Stimulated activated naive B cell treated with anti-CD40 and anti-IgM and Interleukin-4, amounts not matched to agents 10 μg/mL and 1 μg/mL and 100 μg/mL, for 72 hours (primary cell): ENCODE measurements at regions not wholly inside any gene's neighbourhood (a gene's known extent, or its start where the extent isn't known, plus 50 kb on each side); places are given as distances from the start of the nearest gene placed in this dataset.

ENCODE experiments used
- ATAC-seq, 2 donors: fragments of 150-1000 bp; cut with Tn5 transposase; replicated peaks; 2 replicates each; pipeline ENCODE4 v1.10.0; 2021; ENCODE audit warnings: moderate library complexity in 1 of 2
- DNase-seq: peaks from one replicate; pipeline ENCODE4 v3.0.0; 2021
- H3K27ac Mint-ChIP-seq: one replicate; pipeline ENCODE4 v1.8.0; 2022; ENCODE audit warnings: mild to moderate bottlenecking, mixed read lengths
- H3K27me3 Mint-ChIP-seq, 2 donors: one replicate each; pipeline ENCODE4 v1.8.0; 2022; ENCODE audit warnings: mixed read lengths in 2 of 2
- H3K36me3 Mint-ChIP-seq, 2 donors: one replicate each; pipeline ENCODE4 v1.8.0; 2022; ENCODE audit warnings: mixed read lengths in 2 of 2, mild to moderate bottlenecking in 1 of 2
- H3K4me1 Mint-ChIP-seq, 2 donors: one replicate each; pipeline ENCODE4 v1.8.0; 2022; ENCODE audit warnings: mixed read lengths in 2 of 2, mild to moderate bottlenecking in 1 of 2
- H3K4me3 Mint-ChIP-seq, 2 donors: one replicate each; pipeline ENCODE4 v1.8.0; 2022; ENCODE audit warnings: mild to moderate bottlenecking in 2 of 2, mixed read lengths in 2 of 2, moderate library complexity in 1 of 2
- H3K9me3 Mint-ChIP-seq, 2 donors: one replicate each; pipeline ENCODE4 v1.8.0; 2022; ENCODE audit warnings: mixed read lengths in 2 of 2, mild to moderate bottlenecking in 1 of 2

DNA sequence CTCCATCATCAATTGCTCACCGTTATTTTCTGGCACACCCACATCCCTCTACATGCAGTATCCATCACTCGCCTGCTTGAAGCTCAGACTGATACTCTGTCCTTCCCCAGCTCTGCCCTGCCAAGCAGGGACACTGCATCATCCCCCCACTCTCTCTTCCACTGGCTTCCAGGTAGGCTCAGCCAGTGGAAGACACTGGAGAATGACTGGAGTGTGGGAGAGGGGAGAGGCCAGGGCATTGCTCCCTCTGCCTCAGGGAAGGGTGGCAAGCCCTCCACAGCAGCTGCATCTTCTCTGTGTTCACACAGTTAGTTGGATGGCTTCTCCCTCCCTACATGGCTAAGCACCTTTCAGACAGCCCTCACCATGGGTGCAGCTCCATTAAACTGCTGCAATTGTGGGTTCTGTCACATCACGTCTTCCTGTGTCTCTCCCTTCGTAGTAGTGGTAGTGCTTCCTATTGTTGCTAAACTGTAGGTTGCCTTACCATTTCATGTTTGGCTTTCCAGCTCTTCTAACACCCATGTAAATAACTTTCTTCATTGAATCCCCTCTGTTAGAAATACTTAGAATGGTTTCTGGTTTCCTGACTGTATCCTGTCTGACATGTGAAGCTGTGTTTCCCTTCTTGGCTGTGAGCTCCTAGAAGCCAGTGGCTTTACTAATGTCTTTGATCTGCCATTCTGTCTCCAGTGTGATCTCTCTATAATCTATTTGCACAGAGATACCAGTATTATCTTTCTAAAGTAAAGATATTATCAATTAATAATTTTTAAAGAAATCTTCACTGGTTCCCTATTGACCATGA lies 483.7 kb upstream of the LRRN3 start:
- ATAC-seq = no peak
- no peak overlapping the region for H3K27ac Mint-ChIP-seq
- no peaks in the 10 kb centered on the region for H3K4me1 Mint-ChIP-seq
- H3K4me3 Mint-ChIP-seq = no peak overlapping the region
- no peaks in the 10 kb centered on the region for H3K36me3 Mint-ChIP-seq
- no peak for DNase-seq
- no peaks in the 10 kb centered on the region for H3K27me3 Mint-ChIP-seq
- peaks cover 0 to 2% of the 10 kb centered on the region in 2 donors for H3K9me3 Mint-ChIP-seq

DNA sequence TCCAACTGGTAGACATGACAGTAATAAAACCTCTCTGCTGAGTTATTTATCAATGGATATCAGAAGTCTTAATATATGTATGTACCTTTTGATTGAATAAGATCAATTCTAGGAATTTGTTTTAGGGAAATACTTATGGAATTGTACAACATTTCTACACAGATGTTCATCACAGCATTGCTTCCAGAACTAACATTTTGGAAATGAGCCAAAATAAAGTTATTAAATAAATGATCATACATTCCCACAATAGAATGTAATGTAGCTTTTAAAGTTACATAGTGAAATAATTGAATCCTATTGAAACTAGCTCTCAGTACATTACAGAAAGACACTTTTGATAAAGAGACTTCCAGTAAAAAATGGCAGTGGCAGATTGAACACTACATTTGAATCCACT lies 481.6 kb upstream of the LRRN3 start:
- Mint-ChIP-seq H3K9me3 (peaks cover 2 to 3% of the 10 kb centered on the region in 2 donors), H3K36me3 (no peaks in the 10 kb centered on the region), H3K4me3 (no peak overlapping the region), H3K27me3 (no peaks in the 10 kb centered on the region), H3K4me1 (no peaks in the 10 kb centered on the region), H3K27ac (no peak overlapping the region)
- no peak for ATAC-seq
- no peak for DNase-seq

DNA sequence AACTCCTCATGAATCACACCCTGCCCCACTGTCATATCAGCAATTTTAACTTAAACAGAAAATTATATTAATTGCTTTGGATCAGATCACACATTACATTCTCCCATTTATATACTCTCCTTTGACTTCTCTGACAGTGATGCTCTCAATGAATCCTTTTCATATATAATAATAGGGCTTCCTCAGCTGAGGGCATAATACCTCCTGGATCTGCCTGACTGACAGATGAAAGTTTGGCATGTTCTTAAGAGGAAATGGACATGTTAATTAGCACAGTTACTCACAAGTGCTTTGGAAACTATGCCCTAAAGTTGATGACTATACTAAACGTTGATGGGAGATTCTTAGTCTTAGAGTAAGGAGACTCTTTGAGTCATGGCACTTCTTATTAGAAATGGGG lies 478.2 kb upstream of the LRRN3 start:
- Mint-ChIP-seq H3K4me1 (no peaks in the 10 kb centered on the region), H3K4me3 (no peak overlapping the region), H3K27ac (no peak overlapping the region), H3K9me3 (peaks cover 6 to 10% of the 10 kb centered on the region in 2 donors), H3K27me3 (no peaks in the 10 kb centered on the region), H3K36me3 (no peaks in the 10 kb centered on the region)
- DNase-seq = no peak
- ATAC-seq = no peak
